H1 (cell line): ENCODE measurements at regions not wholly inside any gene's neighbourhood (a gene's known extent, or its start where the extent isn't known, plus 50 kb on each side); places are given as distances from the start of the nearest gene placed in this dataset.

Experiments
- CTCF ChIA-PET: fragments of 300-600 bp; sonication (Branson Sonifier 250); formaldehyde crosslinking; loops from one replicate; lab custom pipeline; 2021; ENCODE audit not compliant: partially characterized antibody; lab: Charles Lee
- POLR2A ChIA-PET: fragments of 300-600 bp; sonication (Branson Sonifier 250); formaldehyde crosslinking; loops from one replicate; lab custom pipeline; 2021; ENCODE audit warnings: inconsistent platforms; ENCODE audit not compliant: partially characterized antibody; lab: Charles Lee
- DNase-seq, 2 experiments: peaks; one replicate each; pipeline versions ENCODE4 v3.0.0 to v3.0.0-alpha.2; 2010 to 2022; ENCODE audit warnings: low spot score in 2 of 2, low read depth in 1 of 2, mixed read lengths in 1 of 2
- FAIRE-seq: peaks from 2 replicates; lab custom pipeline; 2011; peaks lifted over from hg19 to GRCh38; lab: Jason Lieb, UNC
- H2AFZ ChIP-seq: 2 replicates; pipeline ENCODE4 v1.8.1; 2012; ENCODE audit warnings: low read length, inconsistent platforms
- H2AK5ac ChIP-seq: 2 replicates; pipeline ENCODE4 v1.6.1; 2013; ENCODE audit warnings: low read depth, low read length
- H2BK120ac ChIP-seq: replicated peaks from 2 replicates; pipeline ENCODE3; 2013; ENCODE audit warnings: low read depth, low read length, inconsistent platforms
- H2BK12ac ChIP-seq: 2 replicates; pipeline ENCODE4 v1.6.1; 2013; ENCODE audit warnings: low read depth, low read length
- H2BK15ac ChIP-seq: 2 replicates; pipeline ENCODE4 v1.6.1; 2013; ENCODE audit warnings: low read length
- H2BK20ac ChIP-seq: 2 replicates; pipeline ENCODE4 v1.6.1; 2013; ENCODE audit warnings: low read length
- H2BK5ac ChIP-seq: 2 replicates; pipeline ENCODE4 v1.6.1; 2013; ENCODE audit warnings: low read depth, low read length
- H3K14ac ChIP-seq: 2 replicates; pipeline ENCODE4 v1.6.1; 2013; ENCODE audit warnings: inconsistent platforms; ENCODE audit not compliant: insufficient read length
- H3K18ac ChIP-seq: 2 replicates; pipeline ENCODE4 v1.6.1; 2013; ENCODE audit warnings: low read length; ENCODE audit errors: extremely low read depth
- H3K23ac ChIP-seq: 2 replicates; pipeline ENCODE4 v1.6.1; 2013; ENCODE audit warnings: inconsistent platforms; ENCODE audit not compliant: insufficient read length
- H3K23me2 ChIP-seq: 2 replicates; pipeline ENCODE4 v1.6.1; 2013; ENCODE audit warnings: low read depth, low read length
- H3K27ac ChIP-seq: 2 replicates; pipeline ENCODE4 v1.6.1; 2011; ENCODE audit warnings: low read depth, low read length, inconsistent platforms
- H3K27me3 ChIP-seq, 4 experiments: replicated peaks in 1 of 4; 1 replicate in 1 of 4; 2 replicates in 3 of 4; pipeline versions ENCODE4 v1.6.1 to v1.8.1; 2011 to 2013; ENCODE audit warnings: low read length in 3 of 4, mild to moderate bottlenecking in 3 of 4, inconsistent platforms in 2 of 4, mixed read lengths in 2 of 4, moderate library complexity in 1 of 4; ENCODE audit not compliant: control insufficient read depth in 3 of 4, insufficient read depth in 3 of 4; ENCODE audit errors: extremely low read depth in 1 of 4
- H3K36me3 ChIP-seq, 4 experiments: 2 replicates each; pipeline versions ENCODE4 v1.6.1 to v1.8.1; 2011 to 2013; ENCODE audit warnings: mild to moderate bottlenecking in 4 of 4, low read length in 3 of 4, moderate library complexity in 2 of 4, control low read depth in 1 of 4, inconsistent platforms in 1 of 4; ENCODE audit not compliant: insufficient read depth in 4 of 4, control insufficient read depth in 2 of 4
- H3K4ac ChIP-seq: replicated peaks from 2 replicates; pipeline ENCODE3; 2013; ENCODE audit warnings: low read length, low read depth, mixed read lengths, inconsistent platforms; ENCODE audit not compliant: insufficient read length
- H3K4me1 ChIP-seq, 4 experiments: replicated peaks in 1 of 4; 1 replicate in 1 of 4; 2 replicates in 3 of 4; pipeline versions ENCODE4 v1.6.1 to v1.8.1; 2011 to 2013; ENCODE audit warnings: low read length in 3 of 4, inconsistent platforms in 2 of 4, mixed read lengths in 1 of 4; ENCODE audit not compliant: insufficient read depth in 4 of 4, control insufficient read depth in 3 of 4
- H3K4me2 ChIP-seq, 2 experiments: 2 replicates each; pipeline versions ENCODE4 v1.6.1 to v1.8.1; 2011 to 2013; ENCODE audit warnings: low read depth in 2 of 2, low read length in 2 of 2, control low read depth in 1 of 2, inconsistent platforms in 1 of 2, mild to moderate bottlenecking in 1 of 2; ENCODE audit not compliant: insufficient read depth in 1 of 2
- H3K4me3 ChIP-seq, 4 experiments: fragments of 200-600, 300-600 bp in 1 of 4; sonication (generic), shearing (Covaris generic), sonication (Bioruptor Twin) in 1 of 4; 2 replicates each; pipeline versions ENCODE4 v1.5.1 to v1.8.1; 2011 to 2016; ENCODE audit warnings: low read length in 4 of 4, low read depth in 3 of 4, control low read depth in 2 of 4, inconsistent platforms in 2 of 4, mild to moderate bottlenecking in 2 of 4, mixed read lengths in 1 of 4, moderate library complexity in 1 of 4; ENCODE audit not compliant: insufficient read depth in 2 of 4; ENCODE audit errors: extremely low read depth in 1 of 4
- H3K56ac ChIP-seq: replicated peaks from 2 replicates; pipeline ENCODE3; 2013; ENCODE audit warnings: low read depth, mild to moderate bottlenecking, mixed read lengths, low read length, inconsistent platforms; ENCODE audit not compliant: insufficient read length
- H3K79me1 ChIP-seq: 2 replicates; pipeline ENCODE4 v1.6.1; 2013; ENCODE audit warnings: low read depth, low read length, control low read depth
- H3K79me2 ChIP-seq, 2 experiments: 2 replicates each; pipeline versions ENCODE4 v1.6.1 to v1.8.1; 2012 to 2013; ENCODE audit warnings: low read length in 2 of 2, mild to moderate bottlenecking in 2 of 2, inconsistent platforms in 1 of 2; ENCODE audit not compliant: insufficient read depth in 2 of 2, control insufficient read depth in 1 of 2
- H3K9ac ChIP-seq, 4 experiments: replicated peaks in 1 of 4; 1 replicate in 1 of 4; 2 replicates in 3 of 4; pipeline versions ENCODE4 v1.6.1 to v1.8.1; 2011 to 2013; ENCODE audit warnings: low read depth in 3 of 4, low read length in 3 of 4, control low read depth in 2 of 4, mild to moderate bottlenecking in 2 of 4, moderate library complexity in 2 of 4, inconsistent platforms in 1 of 4; ENCODE audit errors: extremely low read depth in 1 of 4
- H3K9me3 ChIP-seq, 2 experiments: 2 replicates each; pipeline versions ENCODE4 v1.6.1 to v1.8.1; 2012 to 2013; ENCODE audit warnings: mild to moderate bottlenecking in 2 of 2, moderate library complexity in 2 of 2, control low read depth in 1 of 2, inconsistent platforms in 1 of 2, low read depth in 1 of 2, low read length in 1 of 2, mixed read lengths in 1 of 2; ENCODE audit not compliant: insufficient read depth in 2 of 2
- H4K20me1 ChIP-seq, 2 experiments: replicated peaks in 1 of 2; 2 replicates each; pipeline versions ENCODE3 to v1.8.1; 2011 to 2013; ENCODE audit warnings: inconsistent platforms in 2 of 2, low read length in 2 of 2, mild to moderate bottlenecking in 1 of 2; ENCODE audit not compliant: insufficient read depth in 2 of 2, control insufficient read depth in 1 of 2
- H4K5ac ChIP-seq: 2 replicates; pipeline ENCODE4 v1.6.1; 2013; ENCODE audit warnings: low read length, low read depth, mixed read lengths, inconsistent platforms; ENCODE audit not compliant: insufficient read length
- H4K8ac ChIP-seq: 2 replicates; pipeline ENCODE4 v1.8.0; 2013; ENCODE audit warnings: mild to moderate bottlenecking, moderate library complexity, low read length, inconsistent platforms; ENCODE audit not compliant: insufficient read depth; ENCODE audit errors: extremely low read depth
- H4K91ac ChIP-seq: replicated peaks from 2 replicates; pipeline ENCODE3; 2013; ENCODE audit warnings: low read length, mixed read lengths, inconsistent platforms; ENCODE audit not compliant: insufficient read length
- ATF3 ChIP-seq: IDR thresholded peaks from 2 replicates; pipeline ENCODE4 v1.6.1; 2011; ENCODE audit warnings: low read depth, mild to moderate bottlenecking, low read length; ENCODE audit not compliant: insufficient read depth
- BACH1 ChIP-seq: IDR thresholded peaks from 2 replicates; pipeline ENCODE4 v1.6.1; 2012; ENCODE audit warnings: low read length, improper control_type of control experiment
- FOSL1 ChIP-seq: IDR thresholded peaks from 2 replicates; pipeline ENCODE4 v1.6.1; 2011; ENCODE audit warnings: mild to moderate bottlenecking, low read depth, low read length, moderate library complexity; ENCODE audit not compliant: insufficient read depth
- GABPA ChIP-seq: IDR thresholded peaks from 2 replicates; pipeline ENCODE4 v1.6.1; 2011; ENCODE audit warnings: mild to moderate bottlenecking, low read length, moderate library complexity, borderline replicate concordance; ENCODE audit not compliant: insufficient read depth
- HDAC2 ChIP-seq, 2 experiments: fragments of 300-600 bp in 1 of 2; sonication (generic) in 1 of 2; IDR thresholded peaks; 2 replicates each; pipeline ENCODE4 v1.6.1; 2011 to 2012; ENCODE audit warnings: low read depth in 2 of 2, low read length in 2 of 2, mild to moderate bottlenecking in 2 of 2, moderate library complexity in 2 of 2, borderline replicate concordance in 1 of 2, inconsistent platforms in 1 of 2
- HDAC6 ChIP-seq: IDR thresholded peaks from one replicate; pipeline ENCODE4 v1.7.1; 2012; ENCODE audit warnings: low read depth, mild to moderate bottlenecking, inconsistent platforms, low read length, moderate library complexity
- JUN ChIP-seq: IDR thresholded peaks from 2 replicates; pipeline ENCODE4 v1.6.1; 2011; ENCODE audit warnings: low read depth, mild to moderate bottlenecking, improper control_type of control experiment, low read length
- MAFK ChIP-seq: IDR thresholded peaks from 2 replicates; pipeline ENCODE4 v1.6.1; 2012; ENCODE audit warnings: low read depth, mild to moderate bottlenecking, improper control_type of control experiment, low read length
- PHF8 ChIP-seq: fragments of 200-600 bp; sonication (generic); conservative IDR thresholded peaks from 2 replicates; pipeline ENCODE4 v1.7.1; 2012; ENCODE audit warnings: low read depth, mild to moderate bottlenecking, inconsistent platforms, low read length, moderate library complexity
- POLR2A ChIP-seq, 2 experiments: IDR thresholded peaks; 1 replicate in 1 of 2; 2 replicates in 1 of 2; pipeline ENCODE4 v1.6.1; 2011; ENCODE audit warnings: low read depth in 2 of 2, low read length in 2 of 2, mild to moderate bottlenecking in 2 of 2; ENCODE audit errors: control extremely low read depth in 1 of 2
- POLR2AphosphoS5 ChIP-seq: IDR thresholded peaks from 2 replicates; pipeline ENCODE4 v1.6.1; 2011; ENCODE audit warnings: low read depth, low read length
- SAP30 ChIP-seq: fragments of 300-600 bp; sonication (generic); IDR thresholded peaks from 2 replicates; pipeline ENCODE4 v1.7.1; 2012; ENCODE audit warnings: low read length, moderate library complexity, mild to moderate bottlenecking, inconsistent platforms; ENCODE audit not compliant: insufficient read depth, insufficient replicate concordance
- SP4 ChIP-seq: IDR thresholded peaks from 2 replicates; pipeline ENCODE4 v1.6.1; 2012; ENCODE audit warnings: low read length, inconsistent platforms
- SRF ChIP-seq: IDR thresholded peaks from 2 replicates; pipeline ENCODE4 v1.6.1; 2011; ENCODE audit warnings: mild to moderate bottlenecking, low read depth, low read length, moderate library complexity
- TEAD4 ChIP-seq: IDR thresholded peaks from 2 replicates; pipeline ENCODE4 v1.6.1; 2012; ENCODE audit warnings: low read depth, low read length, inconsistent platforms, mixed read lengths
- TF ChIP-seq, protein P1 (sequence below): IDR thresholded peaks from 2 replicates; pipeline ENCODE4 v1.6.1; 2012; ENCODE audit warnings: inconsistent platforms

DNA sequence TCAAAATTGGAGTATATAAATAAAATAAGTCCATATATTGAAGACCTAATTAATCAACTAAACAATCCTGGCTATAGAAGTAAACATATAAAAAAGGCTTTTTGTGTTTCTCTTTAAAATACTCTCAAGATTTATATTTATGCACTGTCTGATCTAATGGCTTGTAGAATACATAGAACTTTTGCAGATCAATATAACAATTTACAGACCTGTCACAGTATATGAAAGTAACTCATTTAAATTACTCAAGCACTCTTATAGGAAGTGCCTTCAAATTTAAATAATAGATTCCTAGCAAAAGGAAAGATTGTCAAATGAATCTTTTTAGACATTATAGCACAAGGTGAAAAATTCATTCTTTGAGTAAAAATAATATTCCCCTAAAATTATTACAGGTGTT lies 615.8 kb upstream of the RGS18 start:
- H2BK5ac ChIP-seq = no peak overlapping the region
- no peak for DNase-seq
- no peaks in the 10 kb centered on the region for H3K36me3 ChIP-seq
- H2BK20ac ChIP-seq = no peak overlapping the region
- no peak overlapping the region for H3K27ac ChIP-seq
- H3K4me3 ChIP-seq = no peak overlapping the region
- peaks cover 2% of the 10 kb centered on the region; the same call in 1 of the 2 replicates for H3K23me2 ChIP-seq
- ChIA-PET POLR2A (no interaction called here), CTCF (no interaction called here)
- no peak overlapping the region for H3K9ac ChIP-seq
- H2BK120ac ChIP-seq = no peak overlapping the region
- H2AFZ ChIP-seq = no peak overlapping the region
- H3K18ac ChIP-seq = no peak overlapping the region
- H3K4me2 ChIP-seq = no peak overlapping the region
- H2BK15ac ChIP-seq = no peak overlapping the region
- no peak overlapping the region for H2BK12ac ChIP-seq
- no peak overlapping the region for H4K91ac ChIP-seq
- FAIRE-seq = no peak
- H2AK5ac ChIP-seq = no peak overlapping the region
- no peak overlapping the region for H3K23ac ChIP-seq
- no peaks in the 10 kb centered on the region for H3K4me1 ChIP-seq
- H3K9me3 ChIP-seq = no peaks in the 10 kb centered on the region
- no peak overlapping the region for H4K8ac ChIP-seq
- H3K14ac ChIP-seq = no peak overlapping the region
- H3K4ac ChIP-seq = no peak overlapping the region
- H3K79me1 ChIP-seq = no peaks in the 10 kb centered on the region
- H3K27me3 ChIP-seq = no peaks in the 10 kb centered on the region; a peak in 1 of 7 replicates
- no peak overlapping the region for H3K56ac ChIP-seq
- H4K5ac ChIP-seq = no peak overlapping the region
- no peaks in the 10 kb centered on the region for H3K79me2 ChIP-seq
- H4K20me1 ChIP-seq = no peaks in the 10 kb centered on the region
- TF ChIP-seq HDAC6 = no peak
- TF ChIP-seq ATF3 = no peak
- no peak for TF ChIP-seq BACH1
- no peak for TF ChIP-seq TEAD4
- TF ChIP-seq SAP30 = no peak
- no peak for TF ChIP-seq MAFK
- TF ChIP-seq, protein P1, sequence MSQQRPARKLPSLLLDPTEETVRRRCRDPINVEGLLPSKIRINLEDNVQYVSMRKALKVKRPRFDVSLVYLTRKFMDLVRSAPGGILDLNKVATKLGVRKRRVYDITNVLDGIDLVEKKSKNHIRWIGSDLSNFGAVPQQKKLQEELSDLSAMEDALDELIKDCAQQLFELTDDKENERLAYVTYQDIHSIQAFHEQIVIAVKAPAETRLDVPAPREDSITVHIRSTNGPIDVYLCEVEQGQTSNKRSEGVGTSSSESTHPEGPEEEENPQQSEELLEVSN = no peak
- TF ChIP-seq HDAC2 (IDR thresholded peaks at IDR 0.05; ENCODE audit: borderline replicate concordance in 1 of 2, low read depth in 2 of 2, low read length in 2 of 2) = no peak
- TF ChIP-seq POLR2A (IDR thresholded peaks at IDR 0.05; ENCODE audit: control extremely low read depth in 1 of 2, low read depth in 2 of 2, low read length in 2 of 2) = no peak
- TF ChIP-seq SRF = no peak
- TF ChIP-seq POLR2AphosphoS5 = no peak
- no peak for TF ChIP-seq FOSL1
- no peak for TF ChIP-seq JUN
- TF ChIP-seq GABPA = no peak
- no peak for TF ChIP-seq PHF8
- TF ChIP-seq SP4 = no peak
